B cell (primary cell): ENCODE measurements at regions not wholly inside any gene's neighbourhood (a gene's known extent, or its start where the extent isn't known, plus 50 kb on each side); places are given as distances from the start of the nearest gene placed in this dataset.

Experiments
- ATAC-seq: fragments of 200-7000 bp; cut with Tn5 transposase; one replicate; pipeline ENCODE4 v1.10.0; 2021; ENCODE audit warnings: low read depth, mild to moderate bottlenecking, moderate number of reproducible peaks, moderate library complexity
- CTCF ChIA-PET: fragments of 350-600 bp; sonication (Branson Sonifier 250); formaldehyde crosslinking; loops from one replicate; lab custom pipeline; 2021; ENCODE audit warnings: antibody characterized with exemption, inconsistent platforms; lab: Charles Lee
- POLR2A ChIA-PET: fragments of 350-600 bp; sonication (Branson Sonifier 250); formaldehyde crosslinking; loops from one replicate; lab custom pipeline; 2021; ENCODE audit warnings: antibody characterized with exemption; lab: Charles Lee
- DNase-seq: peaks from one replicate; pipeline ENCODE4 v3.0.0; 2013
- H2AFZ ChIP-seq: 2 replicates; pipeline ENCODE4 v1.6.1; 2012; ENCODE audit warnings: mild to moderate bottlenecking, low read depth, low read length; ENCODE audit not compliant: insufficient read depth, poor library complexity, severe bottlenecking
- H3K27ac ChIP-seq, 2 donors: 1 replicate in 1 of 2; 2 replicates in 1 of 2; pipeline ENCODE4 v1.5.1; 2012 to 2013; ENCODE audit warnings: low read length in 2 of 2, mild to moderate bottlenecking in 2 of 2, moderate library complexity in 1 of 2
- H3K27me3 ChIP-seq, 4 experiments: fragments of 200-600 bp in 1 of 4; sonication (generic) in 1 of 4; replicated peaks in 1 of 4; 1 replicate in 2 of 4; 2 replicates in 2 of 4; pipeline versions ENCODE4 v1.6.1 to v1.7.0; 2013 to 2016; ENCODE audit warnings: low read length in 3 of 4, mild to moderate bottlenecking in 2 of 4, mixed read lengths in 1 of 4, moderate library complexity in 1 of 4; ENCODE audit not compliant: insufficient read depth in 4 of 4, control insufficient read depth in 3 of 4; ENCODE audit errors: control extremely low read depth in 1 of 4
- H3K36me3 ChIP-seq, 2 experiments: replicated peaks in 1 of 2; 1 replicate in 1 of 2; 2 replicates in 1 of 2; pipeline versions ENCODE4 v1.6.1 to v1.7.1; 2013; ENCODE audit warnings: low read length in 1 of 2; ENCODE audit not compliant: insufficient read depth in 2 of 2, control insufficient read depth in 1 of 2; ENCODE audit errors: control extremely low read depth in 1 of 2, extremely low read depth in 1 of 2
- H3K4me1 ChIP-seq, 2 donors: fragments of 200-600 bp in 1 of 2; sonication (generic) in 1 of 2; 1 replicate in 1 of 2; 2 replicates in 1 of 2; pipeline versions ENCODE4 v1.5.1 to v1.6.1; 2013 to 2017; ENCODE audit warnings: low read length in 2 of 2; ENCODE audit not compliant: control insufficient read depth in 2 of 2, insufficient read depth in 2 of 2
- H3K4me2 ChIP-seq: replicated peaks from 2 replicates; pipeline ENCODE3; 2012; ENCODE audit warnings: mild to moderate bottlenecking, low read depth, low read length; ENCODE audit not compliant: poor library complexity, severe bottlenecking
- H3K4me3 ChIP-seq, 5 experiments: fragments of 200-600 bp in 1 of 5; sonication (generic) in 1 of 5; 1 replicate in 3 of 5; 2 replicates in 2 of 5; pipeline versions ENCODE4 v1.5.1 to v1.7.0; 2011 to 2016; ENCODE audit warnings: low read length in 4 of 5, mild to moderate bottlenecking in 4 of 5, low read depth in 2 of 5, control low read depth in 1 of 5, moderate library complexity in 1 of 5; ENCODE audit not compliant: insufficient read depth in 1 of 5; ENCODE audit errors: control extremely low read depth in 1 of 5, extremely low read depth in 1 of 5
- H3K79me2 ChIP-seq: fragments of 200-600 bp; sonication (generic); one replicate; pipeline ENCODE4 v1.6.0; 2016; ENCODE audit warnings: low read length; ENCODE audit not compliant: control insufficient read depth, insufficient read depth
- H3K9ac ChIP-seq: fragments of 200-600 bp; sonication (generic); 2 replicates; pipeline ENCODE4 v1.6.1; 2017; ENCODE audit warnings: mild to moderate bottlenecking, low read length, moderate library complexity
- H3K9me3 ChIP-seq, 3 donors: one replicate each; pipeline versions ENCODE4 v1.6.1 to v1.7.1; 2013; ENCODE audit warnings: low read length in 2 of 3; ENCODE audit not compliant: control insufficient read depth in 2 of 3, insufficient read depth in 1 of 3; ENCODE audit errors: control extremely low read depth in 1 of 3
- H4K20me1 ChIP-seq: 2 replicates; pipeline ENCODE4 v1.6.0; 2012; ENCODE audit warnings: mild to moderate bottlenecking, low read length; ENCODE audit not compliant: insufficient read depth, control insufficient read depth, poor library complexity, severe bottlenecking
- H3K27ac Mint-ChIP-seq: one replicate; pipeline ENCODE4 v1.8.0; 2021; ENCODE audit warnings: mixed read lengths
- H3K27me3 Mint-ChIP-seq: one replicate; pipeline ENCODE4 v1.8.0; 2021; ENCODE audit warnings: mixed read lengths
- H3K4me1 Mint-ChIP-seq: one replicate; pipeline ENCODE4 v1.8.0; 2021; ENCODE audit warnings: mixed read lengths
- H3K4me3 Mint-ChIP-seq: one replicate; pipeline ENCODE4 v1.8.0; 2021; ENCODE audit warnings: mixed read lengths
- H3K9me3 Mint-ChIP-seq: one replicate; pipeline ENCODE4 v1.8.0; 2022; ENCODE audit warnings: mixed read lengths; ENCODE audit not compliant: insufficient read depth
- CTCF ChIP-seq: fragments of 200-600 bp; IDR thresholded peaks from one replicate; pipeline ENCODE4 v1.8.0; 2022; ENCODE audit warnings: antibody characterized with exemption, mild to moderate bottlenecking
- EZH2 ChIP-seq: IDR thresholded peaks from 2 replicates; pipeline ENCODE4 v1.6.1; 2012; ENCODE audit warnings: borderline replicate concordance, low read depth, mild to moderate bottlenecking, moderate library complexity, low read length; ENCODE audit not compliant: insufficient read depth, poor library complexity, severe bottlenecking
- WGBS: methylation state at CpG from one replicate; pipeline ENCODE4 v1.1.5; 2013; ENCODE audit warnings: missing lambda C conversion rate; ENCODE audit not compliant: insufficient coverage; 5-methylcytosine and 5-hydroxymethylcytosine counted together
- intact Hi-C: fragments of 100-400 bp; cut with micrococcal nuclease; formaldehyde crosslinking; loops from one replicate; pipeline ENCODE4 v1.10.0; 2022

- DNase-seq (no peak), ATAC-seq (no peak)
- TF ChIP-seq EZH2 = no peak
- no peak for TF ChIP-seq CTCF
- no peaks in the 10 kb centered on the region for H4K20me1 ChIP-seq
- Mint-ChIP-seq H3K4me1 (no peaks in the 10 kb centered on the region), H3K9me3 (no peaks in the 10 kb centered on the region), H3K4me3 (no peak overlapping the region), H3K27me3 (no peaks in the 10 kb centered on the region), H3K27ac (no peak overlapping the region)
- ChIA-PET POLR2A (no interaction called here), CTCF (no interaction called here)
- H3K4me1 ChIP-seq = no peaks in the 10 kb centered on the region
- H3K4me3 ChIP-seq = no peak overlapping the region
- H3K4me2 ChIP-seq = no peak overlapping the region
- H3K27ac ChIP-seq = no peak overlapping the region
- H3K9ac ChIP-seq = no peak overlapping the region
- no peaks in the 10 kb centered on the region for H3K27me3 ChIP-seq
- no peaks in the 10 kb centered on the region for H3K79me2 ChIP-seq
- no peaks in the 10 kb centered on the region for H3K36me3 ChIP-seq
- intact Hi-C loops = no loop called here
- H3K9me3 ChIP-seq = peaks cover 0 to 1% (median 0%) of the 10 kb centered on the region in 3 donors
- no peak overlapping the region for H2AFZ ChIP-seq
Observed at GRCh38 chr13:80151016-80151415, 189.9 kb downstream of the SPRY2 start.

DNA sequence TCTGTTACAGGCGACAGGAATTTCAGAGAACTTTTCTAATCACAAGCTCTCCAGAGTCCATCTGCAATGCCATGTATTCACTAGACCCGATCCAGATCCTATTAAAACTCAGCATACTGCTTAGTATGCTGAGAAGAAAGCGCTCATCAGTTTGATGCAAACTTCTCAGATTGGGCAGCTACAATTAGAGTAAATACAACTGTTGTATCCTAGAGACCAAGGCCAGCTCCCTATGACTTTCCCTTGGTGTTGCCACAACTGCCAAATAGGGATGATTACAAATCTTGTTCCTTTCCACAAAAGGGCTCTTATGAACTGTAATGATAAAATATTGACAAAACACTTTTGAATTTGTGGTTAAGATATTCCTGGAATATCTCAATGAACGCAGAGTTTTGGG lies 191.2 kb downstream of the SPRY2 start:
- ATAC-seq (no peak), DNase-seq (no peak)
- H3K9me3 ChIP-seq = peaks cover 0 to 1% (median 0%) of the 10 kb centered on the region in 3 donors
- Mint-ChIP-seq H3K9me3 (no peaks in the 10 kb centered on the region), H3K4me1 (no peaks in the 10 kb centered on the region), H3K4me3 (no peak overlapping the region), H3K27ac (no peak overlapping the region), H3K27me3 (no peaks in the 10 kb centered on the region)
- no peaks in the 10 kb centered on the region for H3K79me2 ChIP-seq
- no peak overlapping the region for H3K4me2 ChIP-seq
- intact Hi-C loops = no loop called here
- 100% methylated on average over 1 of the region's 4 CpGs for WGBS
- no peaks in the 10 kb centered on the region for H4K20me1 ChIP-seq
- H3K27me3 ChIP-seq = no peaks in the 10 kb centered on the region
- no peak overlapping the region for H3K9ac ChIP-seq
- no peaks in the 10 kb centered on the region for H3K36me3 ChIP-seq
- ChIA-PET POLR2A (no interaction called here), CTCF (no interaction called here)
- H3K27ac ChIP-seq = no peak overlapping the region
- no peak overlapping the region for H3K4me3 ChIP-seq
- H2AFZ ChIP-seq = no peak overlapping the region
- H3K4me1 ChIP-seq = no peaks in the 10 kb centered on the region
- TF ChIP-seq EZH2 (no peak), CTCF (no peak)
